HL-60 (cell line): ENCODE measurements at regions not wholly inside any gene's neighbourhood (a gene's known extent, or its start where the extent isn't known, plus 50 kb on each side); places are given as distances from the start of the nearest gene placed in this dataset.
"Not testable (repeated sequence)": the region's sequence is repeated elsewhere in the genome, so short reads cannot be mapped to it uniquely, and the experiment has no call there.

Source experiments
- GABPA ChIP-seq: IDR thresholded peaks from 2 replicates; pipeline ENCODE4 v1.6.1; 2012; ENCODE audit warnings: low read depth
- POLR2AphosphoS5 ChIP-seq: IDR thresholded peaks from 2 replicates; pipeline ENCODE4 v1.6.1; 2012; ENCODE audit warnings: low read depth
- SPI1 ChIP-seq: IDR thresholded peaks from 2 replicates; pipeline ENCODE4 v1.6.1; 2012; ENCODE audit warnings: low read depth, mild to moderate bottlenecking, borderline replicate concordance
- TF ChIP-seq, protein P1 (sequence below): IDR thresholded peaks from one replicate; pipeline ENCODE4 v1.5.1; 2011; ENCODE audit warnings: low read length, control low read depth, inconsistent platforms; ENCODE audit not compliant: insufficient read depth

DNA sequence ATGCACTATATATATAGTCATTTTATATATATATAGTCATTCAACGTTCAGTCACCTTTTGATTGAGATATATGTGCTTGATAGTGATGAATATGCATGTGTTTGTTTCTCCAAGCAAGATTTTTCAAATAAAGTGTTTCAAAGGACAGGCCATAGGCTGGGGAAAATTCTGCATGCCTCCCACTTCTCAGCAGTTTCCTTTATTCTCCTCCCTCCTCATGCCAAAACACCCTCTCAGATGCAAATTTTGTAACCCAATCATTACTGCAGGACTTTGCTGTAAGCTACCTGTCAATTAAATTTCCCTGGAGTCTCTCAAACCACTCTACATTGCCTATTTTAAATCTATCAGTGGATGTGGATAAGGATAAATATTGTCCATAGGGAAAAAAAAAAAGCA lies 65.6 kb upstream of the SLC39A8 start:
- not testable (repeated sequence) for TF ChIP-seq POLR2AphosphoS5, GABPA, SPI1
- TF ChIP-seq, protein P1, sequence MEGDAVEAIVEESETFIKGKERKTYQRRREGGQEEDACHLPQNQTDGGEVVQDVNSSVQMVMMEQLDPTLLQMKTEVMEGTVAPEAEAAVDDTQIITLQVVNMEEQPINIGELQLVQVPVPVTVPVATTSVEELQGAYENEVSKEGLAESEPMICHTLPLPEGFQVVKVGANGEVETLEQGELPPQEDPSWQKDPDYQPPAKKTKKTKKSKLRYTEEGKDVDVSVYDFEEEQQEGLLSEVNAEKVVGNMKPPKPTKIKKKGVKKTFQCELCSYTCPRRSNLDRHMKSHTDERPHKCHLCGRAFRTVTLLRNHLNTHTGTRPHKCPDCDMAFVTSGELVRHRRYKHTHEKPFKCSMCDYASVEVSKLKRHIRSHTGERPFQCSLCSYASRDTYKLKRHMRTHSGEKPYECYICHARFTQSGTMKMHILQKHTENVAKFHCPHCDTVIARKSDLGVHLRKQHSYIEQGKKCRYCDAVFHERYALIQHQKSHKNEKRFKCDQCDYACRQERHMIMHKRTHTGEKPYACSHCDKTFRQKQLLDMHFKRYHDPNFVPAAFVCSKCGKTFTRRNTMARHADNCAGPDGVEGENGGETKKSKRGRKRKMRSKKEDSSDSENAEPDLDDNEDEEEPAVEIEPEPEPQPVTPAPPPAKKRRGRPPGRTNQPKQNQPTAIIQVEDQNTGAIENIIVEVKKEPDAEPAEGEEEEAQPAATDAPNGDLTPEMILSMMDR, result not testable (repeated sequence)
